ENCODE measurements at regions not wholly inside any gene's neighbourhood (a gene's known extent, or its start where the extent isn't known, plus 50 kb on each side); places are given as distances from the start of the nearest gene placed in this dataset.

GRCh38 chr10:28930514-28931495, 253.5 kb downstream of the BAMBI start:
- H3K27me3 Mint-ChIP-seq (ENCODE audit: insufficient read depth, low read depth, poor library complexity) = peaks cover 3% of the 10 kb centered on the region

GRCh38 chr10:28935061-28935460, 257.7 kb downstream of the BAMBI start:
- Histone ChIP-seq H3K4me2 (no peak overlapping the region), H3F3A (replicated peaks; ENCODE audit: low read depth) (no peaks in the 10 kb centered on the region), H3K36me3 (ENCODE audit: insufficient read depth) (no peaks in the 10 kb centered on the region), H3K9me2 (ENCODE audit: insufficient read depth) (no peaks in the 10 kb centered on the region), H3K4me1 (ENCODE audit: insufficient read depth) (no peaks in the 10 kb centered on the region; the same call in 1 of the 2 replicates), H3K79me2 (replicated peaks; ENCODE audit: insufficient read depth) (no peaks in the 10 kb centered on the region), H2AFZ (no peak overlapping the region), H3K27me3 (ENCODE audit: insufficient read depth) (no peaks in the 10 kb centered on the region), H3K27ac (ENCODE audit: low read depth) (no peak overlapping the region), H4K20me1 (replicated peaks; ENCODE audit: insufficient read depth) (no peaks in the 10 kb centered on the region), H3K4me3 (no peak overlapping the region)
- Mint-ChIP-seq H3K9me3 (peaks cover 26% of the 10 kb centered on the region; the same call in 2 of the 3 replicates), H3K36me3 (ENCODE audit: low read depth) (peaks cover 12% of the 10 kb centered on the region; the same call in 2 of the 3 replicates), H3K4me3 (no peak overlapping the region), H3K27me3 (ENCODE audit: insufficient read depth, low read depth, poor library complexity) (peaks cover 3% of the 10 kb centered on the region), H3K27ac (no peak overlapping the region), H3K4me1 (peaks cover 9% of the 10 kb centered on the region)
- ATAC-seq = no peak
- no peak for DNase-seq (ENCODE audit: low spot score)
- TF ChIP-seq ZNF114 (CRISPR knock-in tag; IDR thresholded peaks at IDR 0.05) (no peak), REST (IDR thresholded peaks at IDR 0.05; ENCODE audit: unreplicated experiment) (no peak), ZNF331 (CRISPR knock-in tag; IDR thresholded peaks at IDR 0.05; ENCODE audit: low read depth) (no peak), CTCF (conservative IDR thresholded peaks at IDR 0.05; ENCODE audit: low read depth in 2 of 2) (no peak), POLR2AphosphoS5 (IDR thresholded peaks at IDR 0.05; ENCODE audit: low read depth) (no peak), ETS1 (IDR thresholded peaks at IDR 0.05) (no peak)

More at GRCh38 chr10:28930514-28931495, 253.5 kb downstream of the BAMBI start:
- H3K4me3 Mint-ChIP-seq = no peak overlapping the region
- H3K9me2 ChIP-seq (ENCODE audit: insufficient read depth) = no peaks in the 10 kb centered on the region
- H3K4me2 ChIP-seq = no peak overlapping the region
- no peak overlapping the region for H3K27ac Mint-ChIP-seq
- H3K27ac ChIP-seq (ENCODE audit: low read depth) = no peak overlapping the region
- H3K4me3 ChIP-seq = no peak overlapping the region
- ATAC-seq (no peak), DNase-seq (ENCODE audit: low spot score) (no peak)
- no peak for TF ChIP-seq JUNB (IDR thresholded peaks at IDR 0.05; ENCODE audit: unreplicated experiment)
- H3K79me2 ChIP-seq (replicated peaks; ENCODE audit: insufficient read depth) = no peaks in the 10 kb centered on the region
- no peaks in the 10 kb centered on the region for H3K36me3 ChIP-seq (ENCODE audit: insufficient read depth)
- H3K36me3 Mint-ChIP-seq (ENCODE audit: low read depth) = peaks cover 12% of the 10 kb centered on the region; the same call in 2 of the 3 replicates
- H3K27me3 ChIP-seq (ENCODE audit: insufficient read depth) = no peaks in the 10 kb centered on the region
- H2AFZ ChIP-seq = no peak overlapping the region
- no peaks in the 10 kb centered on the region for H3K4me1 Mint-ChIP-seq
- H3K4me1 ChIP-seq (ENCODE audit: insufficient read depth) = no peaks in the 10 kb centered on the region
- H4K20me1 ChIP-seq (replicated peaks; ENCODE audit: insufficient read depth) = no peaks in the 10 kb centered on the region
- no peaks in the 10 kb centered on the region for H3F3A ChIP-seq (replicated peaks; ENCODE audit: low read depth)
- H3K9me3 Mint-ChIP-seq = peaks cover 25% of the 10 kb centered on the region; the same call in 2 of the 3 replicates

All from GM23338 (cell line).